Retinal pigment epithelial cell (primary cell): ENCODE measurements at regions not wholly inside any gene's neighbourhood (a gene's known extent, or its start where the extent isn't known, plus 50 kb on each side); places are given as distances from the start of the nearest gene placed in this dataset.
"Not testable (repeated sequence)": the region's sequence is repeated elsewhere in the genome, so short reads cannot be mapped to it uniquely, and the experiment has no call there.

Source experiments
- DNase-seq: peaks from one replicate; pipeline ENCODE4 v3.0.0-alpha.2; 2010; ENCODE audit warnings: low read depth
- H3K4me3 ChIP-seq: 2 replicates; pipeline ENCODE4 v1.5.1; 2011; ENCODE audit warnings: mild to moderate bottlenecking, low read length, control low read depth, moderate library complexity
- CTCF ChIP-seq: conservative IDR thresholded peaks from 2 replicates; pipeline ENCODE4 v1.5.1; 2011; ENCODE audit warnings: low read depth, low read length, control low read depth, inconsistent platforms

GRCh38 chr1:238690415-238690814 is 696.0 kb upstream of the CHRM3 start:
- no peak overlapping the region for H3K4me3 ChIP-seq
- no peak for DNase-seq
- no peak for TF ChIP-seq CTCF

- not testable (repeated sequence) for H3K4me3 ChIP-seq, DNase-seq
Observed at GRCh38 chr1:238684576-238684975, 701.8 kb upstream of the CHRM3 start.

GRCh38 chr1:238681451-238681850 is 704.9 kb upstream of the CHRM3 start:
- TF ChIP-seq CTCF, result no peak
- H3K4me3 ChIP-seq, result no peak overlapping the region
- DNase-seq, result no peak

- no peak overlapping the region for H3K4me3 ChIP-seq
- no peak for DNase-seq
- TF ChIP-seq CTCF, result no peak
Observed at GRCh38 chr1:238681021-238681420, 705.3 kb upstream of the CHRM3 start.

- TF ChIP-seq CTCF, result no peak
- DNase-seq, result no peak
- no peak overlapping the region for H3K4me3 ChIP-seq
Observed at GRCh38 chr1:238677567-238677966, 708.8 kb upstream of the CHRM3 start.

- no peak for DNase-seq
- TF ChIP-seq CTCF, result no peak
- no peak overlapping the region for H3K4me3 ChIP-seq
Observed at GRCh38 chr1:238675221-238675620, 711.1 kb upstream of the CHRM3 start.

- TF ChIP-seq CTCF, result no peak
- DNase-seq, result no peak
Observed at GRCh38 chr1:238674316-238674715, 712.1 kb upstream of the CHRM3 start.

GRCh38 chr1:238673561-238673960 is 712.8 kb upstream of the CHRM3 start:
- no peak for DNase-seq
- no peak for TF ChIP-seq CTCF
- H3K4me3 ChIP-seq, result no peak overlapping the region

More at GRCh38 chr1:238674316-238674715, 712.1 kb upstream of the CHRM3 start:
- H3K4me3 ChIP-seq, result no peak overlapping the region
